ENCODE measurements at regions not wholly inside any gene's neighbourhood (a gene's known extent, or its start where the extent isn't known, plus 50 kb on each side); places are given as distances from the start of the nearest gene placed in this dataset.
"Not testable (repeated sequence)": the region's sequence is repeated elsewhere in the genome, so short reads cannot be mapped to it uniquely, and the experiment has no call there.

DNA sequence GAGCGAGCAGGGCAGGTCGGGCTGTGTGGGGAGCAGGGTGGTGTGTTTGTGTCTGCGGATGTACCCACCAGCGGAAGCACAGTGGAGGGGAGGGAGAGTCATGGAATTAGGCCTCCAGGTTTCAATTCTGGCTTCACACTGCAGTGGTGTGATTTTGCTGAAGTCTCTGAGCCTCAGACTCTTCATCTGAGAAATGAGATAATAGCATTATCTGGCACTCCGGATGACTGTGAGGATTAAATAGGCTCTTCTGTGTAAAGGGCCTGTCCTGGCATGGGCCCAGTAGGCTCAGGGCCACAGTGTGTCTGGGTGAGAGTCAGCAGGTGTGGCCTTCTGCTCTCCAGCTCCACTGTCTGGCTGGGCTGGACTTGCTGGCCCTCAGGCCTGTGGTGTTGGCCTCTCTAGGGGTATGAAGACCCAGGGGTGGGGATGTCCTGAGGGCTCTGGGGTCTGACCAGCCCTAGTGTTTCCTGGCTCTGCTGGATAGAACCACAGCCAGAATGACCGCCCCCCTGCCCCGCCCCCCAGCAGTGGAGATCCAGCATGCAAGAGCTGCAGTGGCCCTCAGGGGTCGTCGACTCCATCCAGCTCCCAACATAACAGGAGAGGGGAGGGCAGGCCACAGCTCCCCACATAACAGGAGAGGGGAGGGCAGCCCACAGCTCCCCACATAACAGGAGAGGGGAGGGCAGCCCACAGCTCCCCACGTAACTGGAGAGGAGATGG is 178.6 kb downstream of the RPS24 start:
- DNase-seq = no peak

DNA sequence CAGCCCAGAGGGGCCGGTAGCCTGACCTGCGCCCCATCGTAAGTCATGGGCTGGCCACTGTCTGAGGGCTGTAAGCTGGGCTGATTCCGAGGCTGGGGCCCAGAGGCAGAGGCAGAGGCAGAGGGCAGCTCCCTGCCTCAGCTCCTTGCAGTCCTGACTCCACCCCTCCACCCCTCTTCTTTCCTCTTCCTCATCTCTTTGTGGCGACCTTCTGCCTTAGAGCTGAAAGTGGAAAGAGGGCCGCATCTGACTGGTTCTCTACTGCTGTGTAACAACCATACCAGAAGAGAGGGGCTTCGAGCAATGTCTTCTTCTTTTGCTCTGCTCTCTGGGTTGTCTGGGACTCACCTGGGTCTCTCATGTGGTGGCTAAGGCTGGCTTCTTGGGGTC is 179.1 kb downstream of the RPS24 start:
- no peak for DNase-seq

- no peak for DNase-seq
Measured at GRCh38 chr10:78214955-78215354, 181.3 kb downstream of the RPS24 start.

DNA sequence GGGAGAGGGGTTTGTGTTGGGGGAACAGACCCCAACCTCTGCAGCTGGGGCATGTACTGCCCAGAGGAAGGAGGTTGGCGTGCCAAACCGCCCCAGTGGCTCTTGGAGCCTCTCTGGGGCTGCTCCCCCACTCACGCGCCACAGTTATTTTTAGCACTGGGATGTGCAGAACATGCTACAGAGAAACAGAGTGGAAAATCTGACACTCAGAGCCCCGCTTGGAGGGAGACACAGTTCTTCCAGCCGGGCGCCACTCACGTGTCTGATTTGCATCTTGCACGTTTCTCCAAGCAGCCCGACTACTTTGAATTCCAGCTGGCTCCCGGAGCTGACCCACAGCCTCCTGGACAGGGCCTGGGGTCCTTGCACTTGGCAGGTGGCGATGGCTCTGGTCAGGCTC is 182.0 kb downstream of the RPS24 start:
- DNase-seq = no peak

DNA sequence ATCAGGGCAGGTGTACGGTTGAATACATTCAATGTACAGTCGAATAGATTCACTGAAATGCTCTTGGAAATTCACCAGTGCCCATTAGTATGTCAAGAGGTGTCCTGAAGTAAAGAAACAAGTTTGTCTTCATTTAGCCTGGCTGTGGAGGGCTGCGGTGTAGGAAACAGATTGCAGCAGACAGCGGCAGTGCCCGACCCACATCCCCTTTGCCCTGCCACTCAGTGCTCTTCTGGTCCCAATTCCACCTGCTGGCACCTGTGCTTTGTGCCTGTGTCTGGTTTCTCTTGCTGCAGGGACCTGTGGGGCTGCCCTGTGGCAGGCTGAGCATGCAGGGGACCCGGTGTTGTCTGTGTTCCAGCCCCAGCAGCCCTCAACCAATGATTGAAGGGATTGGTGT is 183.7 kb downstream of the RPS24 start:
- DNase-seq = no peak

DNA sequence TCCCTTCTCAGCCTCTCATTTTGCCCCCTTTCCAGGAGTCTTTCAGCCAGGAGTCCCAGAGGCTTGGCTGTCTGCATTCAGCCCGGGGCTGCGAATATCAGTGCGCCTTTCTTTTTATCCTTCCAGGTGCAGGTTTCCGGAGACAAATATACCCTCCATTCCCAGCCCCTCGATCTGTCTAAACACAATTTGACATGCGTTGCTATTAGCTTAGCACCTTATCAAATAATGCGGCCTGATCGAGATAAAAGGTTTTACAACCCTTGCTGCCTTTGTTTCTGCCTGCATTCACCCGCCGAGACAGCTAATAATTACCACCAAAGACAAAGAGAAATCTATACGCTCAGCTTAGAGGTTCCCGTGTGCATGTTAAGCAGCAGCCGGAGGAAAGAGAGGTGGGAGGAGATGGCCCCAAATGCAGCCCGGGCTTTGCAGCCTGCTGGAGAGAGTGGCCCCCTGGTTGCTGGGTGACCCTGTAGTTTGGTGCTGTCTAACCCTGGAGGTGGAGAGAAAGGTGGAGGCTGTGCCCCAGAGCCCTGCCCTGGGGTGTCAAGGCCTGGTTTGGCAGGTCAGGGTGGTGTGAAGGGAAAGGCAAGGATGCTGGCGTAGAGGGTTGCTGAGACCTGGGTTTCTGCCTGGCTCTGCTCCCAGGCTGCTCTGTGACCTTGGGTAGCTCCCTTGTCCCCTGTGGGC is 185.3 kb downstream of the RPS24 start:
- DNase-seq = no peak

GRCh38 chr10:78219568-78219967 is 185.9 kb downstream of the RPS24 start:
- not testable (repeated sequence) for DNase-seq

DNA sequence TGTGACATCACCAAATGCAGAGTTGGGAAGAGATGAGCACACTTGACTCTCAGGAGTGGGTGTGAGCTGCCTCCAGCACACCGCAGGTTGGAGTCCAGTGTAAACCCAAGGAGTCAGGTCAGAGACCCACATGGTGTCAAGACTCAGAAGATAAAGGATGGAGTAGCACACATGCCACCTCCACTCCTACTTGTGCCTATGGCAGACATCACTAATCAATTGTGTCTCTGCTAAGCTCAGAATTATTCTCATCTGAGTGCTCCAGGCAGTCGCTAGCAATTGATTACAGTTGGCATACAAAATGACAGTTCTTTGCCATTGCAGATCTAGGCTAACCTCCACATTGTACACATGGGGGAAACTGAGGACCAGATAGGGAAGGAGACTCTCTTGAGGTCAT is 187.1 kb downstream of the RPS24 start:
- no peak for DNase-seq

GRCh38 chr10:78222096-78222790 is 188.6 kb downstream of the RPS24 start:
- DNase-seq = no peak

DNA sequence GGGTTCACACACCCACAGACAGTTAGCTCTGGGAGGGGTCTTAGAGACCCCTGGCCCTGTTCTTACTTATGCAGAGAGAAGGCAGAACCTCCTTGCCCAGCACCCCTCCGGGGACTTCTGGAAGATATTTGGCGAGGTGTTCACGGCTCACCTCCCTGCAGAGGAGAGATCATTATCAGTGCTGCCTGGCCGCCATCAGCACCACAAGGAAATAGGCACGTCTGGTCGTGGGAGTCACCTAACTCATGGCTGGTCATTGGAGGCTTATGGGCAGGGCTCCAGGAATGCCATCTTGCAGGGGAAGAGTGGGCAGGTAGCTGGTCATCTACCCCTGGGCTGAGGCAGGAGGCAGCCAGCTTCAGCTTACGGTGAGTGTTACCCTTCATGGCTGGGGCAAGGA is 189.4 kb downstream of the RPS24 start:
- DNase-seq = no peak

GRCh38 chr10:78224602-78225001 is 190.9 kb downstream of the RPS24 start:
- no peak for DNase-seq

DNA sequence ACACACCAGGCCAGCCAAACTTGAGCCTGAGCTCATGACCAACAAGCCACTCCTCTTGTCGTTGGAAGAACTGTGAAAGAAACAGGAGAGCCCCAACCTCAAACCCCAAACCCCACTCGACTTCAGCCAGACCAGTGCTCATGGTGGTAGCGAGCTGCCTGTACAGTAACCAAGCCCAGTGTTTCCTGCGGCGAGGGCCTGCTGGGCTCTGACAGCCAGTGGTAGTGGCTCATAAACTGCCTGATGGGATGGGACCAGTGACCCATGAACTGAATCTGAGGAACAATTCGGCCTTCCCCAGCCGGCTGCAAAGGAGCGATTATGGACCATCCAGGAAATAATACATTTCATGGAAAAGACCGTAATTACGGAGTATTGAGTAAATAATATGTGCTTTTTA is 191.9 kb downstream of the RPS24 start:
- DNase-seq = no peak

DNA sequence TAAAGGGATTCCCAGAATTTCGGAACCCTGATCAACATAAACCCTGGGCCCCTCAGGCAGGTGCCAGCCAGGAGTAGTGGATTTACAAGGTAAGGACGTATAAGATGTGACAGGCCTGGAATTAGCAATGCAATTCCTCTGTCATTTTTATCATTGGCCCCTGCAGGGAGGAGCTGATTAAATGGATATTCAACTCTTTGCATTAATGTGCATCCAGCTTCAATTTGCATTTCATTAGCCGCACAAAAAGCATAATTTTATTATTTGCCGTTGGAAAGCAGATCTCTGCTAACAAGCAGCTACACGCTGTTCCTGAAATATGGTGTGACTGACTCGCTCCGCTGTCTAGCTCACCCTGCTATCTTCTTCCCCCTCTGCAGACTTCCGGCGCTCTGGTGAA is 195.8 kb downstream of the RPS24 start:
- no peak for DNase-seq

DNA sequence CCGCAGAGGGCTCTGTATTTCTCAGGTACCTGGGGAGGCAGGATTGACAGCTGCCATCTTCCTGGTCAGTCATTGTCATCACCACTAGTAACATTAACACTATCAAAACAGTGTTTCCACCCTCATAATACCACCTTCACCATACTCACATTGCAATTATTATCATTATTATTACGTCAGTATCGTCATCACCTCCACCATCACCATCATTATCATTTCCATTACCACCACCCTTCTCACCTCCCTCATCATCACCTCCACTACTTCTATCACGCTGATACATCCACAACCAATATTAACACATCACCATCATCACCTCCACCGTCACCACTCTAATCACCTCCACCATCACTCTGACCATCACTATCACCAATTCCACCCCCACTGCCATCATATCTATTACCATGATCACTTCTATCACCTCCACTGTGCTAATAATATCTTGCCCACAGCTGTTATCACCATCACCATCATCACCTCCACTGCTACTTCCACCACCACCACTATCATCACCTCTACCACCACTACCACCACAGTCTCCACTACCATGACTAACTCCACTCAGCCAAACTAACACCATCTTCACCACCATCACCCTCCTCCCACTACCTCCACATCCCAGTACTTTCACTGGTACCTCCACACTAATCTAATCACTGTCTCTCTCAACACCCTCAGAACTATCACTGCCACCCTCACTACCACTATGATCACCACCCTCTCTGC is 196.4 kb downstream of the RPS24 start:
- no peak for DNase-seq

DNA sequence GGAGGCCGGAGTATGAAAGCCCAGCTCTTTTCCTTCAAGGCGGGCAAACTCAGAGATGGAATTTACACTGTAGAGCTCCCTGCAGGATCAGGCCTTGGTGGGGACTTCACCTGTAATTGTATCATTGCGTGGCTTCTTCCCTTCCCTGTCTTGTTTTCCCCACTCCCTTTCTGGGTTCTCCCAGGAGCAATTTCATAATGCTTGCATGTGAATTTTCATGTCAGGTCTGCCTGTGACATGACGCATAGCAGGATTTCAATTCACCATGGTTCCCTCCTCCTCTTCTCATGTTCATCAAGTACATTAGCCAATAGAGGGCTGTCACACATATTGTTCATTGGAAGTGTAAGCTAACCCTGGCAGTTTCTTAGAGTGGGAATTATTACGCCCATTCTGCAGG is 197.7 kb downstream of the RPS24 start:
- DNase-seq = no peak

DNA sequence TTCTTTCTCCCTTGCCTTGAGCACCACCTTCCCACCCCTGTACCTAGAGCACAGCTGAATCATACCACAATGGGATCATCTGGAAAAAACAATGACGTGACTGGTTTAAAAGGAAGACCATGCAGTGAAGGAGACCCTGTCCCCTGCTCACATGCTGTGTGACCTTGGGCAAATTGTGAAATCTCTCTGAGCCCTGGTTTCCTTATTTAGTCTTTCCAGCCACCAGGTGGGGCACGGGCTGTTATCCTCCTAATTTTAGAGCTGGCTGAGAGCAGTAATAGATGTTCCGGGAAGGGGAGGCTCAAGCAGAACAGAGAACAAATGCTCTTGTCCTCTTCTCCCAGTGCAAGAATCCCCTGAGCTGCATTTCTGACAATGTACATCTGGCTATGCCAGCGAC is 198.3 kb downstream of the RPS24 start:
- no peak for DNase-seq

GRCh38 chr10:78236416-78237015 is 202.9 kb downstream of the RPS24 start:
- no peak for DNase-seq

DNA sequence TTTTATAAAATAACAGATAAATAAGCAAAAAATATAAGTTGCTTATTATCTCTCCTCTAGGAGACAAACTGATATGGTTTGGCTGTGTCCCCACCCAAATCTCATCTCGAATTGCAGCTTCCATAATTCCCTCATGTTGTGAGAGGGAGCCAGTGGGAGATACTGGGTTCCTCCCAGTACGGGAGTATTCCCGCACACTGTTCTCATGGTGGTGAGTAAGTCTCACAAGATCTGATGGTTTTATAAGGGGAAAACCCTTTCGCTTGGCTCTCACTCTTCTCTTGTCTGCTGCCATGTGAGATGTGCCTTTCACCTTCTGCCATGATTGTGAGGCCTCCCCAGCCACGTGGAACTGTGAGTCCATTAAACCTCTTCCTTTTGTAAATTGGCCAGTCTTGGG is 204.3 kb downstream of the RPS24 start:
- DNase-seq = not testable (repeated sequence)

GRCh38 chr10:78247266-78247665 is 213.6 kb downstream of the RPS24 start:
- no peak for DNase-seq

- DNase-seq = no peak
Measured at GRCh38 chr10:78247821-78248220, 214.2 kb downstream of the RPS24 start.

DNA sequence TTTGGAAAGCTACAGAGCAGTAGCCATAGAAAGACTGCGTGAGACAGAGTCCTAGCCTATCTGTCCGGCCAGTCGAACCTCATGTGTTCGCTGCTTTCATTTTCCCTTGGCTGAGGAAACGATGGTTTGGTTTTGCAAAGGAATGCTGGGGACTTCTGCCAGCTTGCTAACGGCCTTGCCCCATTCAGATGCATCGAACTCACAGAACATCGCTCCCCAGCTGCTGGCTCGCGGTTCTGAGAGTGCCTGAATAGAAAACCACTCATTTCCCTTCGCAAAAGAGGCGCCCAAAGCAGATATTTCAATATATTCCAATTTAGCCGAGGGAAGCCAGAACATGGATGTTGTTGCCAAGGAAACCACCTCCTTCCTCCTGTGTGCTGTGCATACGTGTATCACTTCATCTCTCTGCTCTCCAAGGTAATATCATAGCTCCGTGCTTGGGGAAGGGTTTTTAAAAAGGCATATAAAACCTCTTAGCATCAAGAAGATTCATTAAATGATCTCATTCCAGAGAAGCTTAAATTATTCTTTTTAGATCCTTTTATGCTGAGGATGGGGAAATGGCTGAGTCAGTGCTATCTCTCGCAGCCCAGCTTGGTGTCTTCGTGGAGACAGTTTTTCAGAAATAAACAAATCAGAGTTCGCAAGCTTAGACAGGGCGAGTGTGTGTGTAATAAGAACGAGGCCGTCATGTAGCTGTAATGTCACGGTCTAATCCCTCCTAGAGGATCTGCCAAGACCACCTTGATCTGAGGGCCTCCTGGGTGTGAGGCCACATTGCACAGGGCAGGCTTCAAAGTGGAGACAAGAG is 215.2 kb downstream of the RPS24 start:
- DNase-seq = no peak

- no peak for DNase-seq
Measured at GRCh38 chr10:78249690-78250089, 216.0 kb downstream of the RPS24 start.

Measured in CD4-positive, alpha-beta T cell treated with Interleukin-15 for 1 hour (primary cell).